BE2C (cell line): ENCODE measurements at regions not wholly inside any gene's neighbourhood (a gene's known extent, or its start where the extent isn't known, plus 50 kb on each side); places are given as distances from the start of the nearest gene placed in this dataset.

Experiments
- DNase-seq: peaks from one replicate; pipeline ENCODE4 v3.0.0-alpha.2; 2020
- H3K27me3 ChIP-seq: fragments of 250-450 bp; sonication (Bioruptor Pico); 2 replicates; pipeline ENCODE4 v1.5.1; 2020; ENCODE audit warnings: mild to moderate bottlenecking
- H3K36me3 ChIP-seq: fragments of 250-450 bp; sonication (Bioruptor Pico); 2 replicates; pipeline ENCODE4 v1.5.1; 2020; ENCODE audit warnings: mild to moderate bottlenecking
- H3K4me1 ChIP-seq: fragments of 250-450 bp; sonication (Bioruptor Pico); 2 replicates; pipeline ENCODE4 v1.5.1; 2020
- H3K4me3 ChIP-seq: 2 replicates; pipeline ENCODE4 v1.5.1; 2011; ENCODE audit warnings: low read depth, low read length
- H3K9me3 ChIP-seq: fragments of 250-450 bp; sonication (Bioruptor Pico); 2 replicates; pipeline ENCODE4 v1.5.1; 2020
- TF ChIP-seq, protein P1 (sequence below): IDR thresholded peaks from 2 replicates; pipeline ENCODE4 v1.5.1; 2012; ENCODE audit warnings: mild to moderate bottlenecking, low read depth, low read length

DNA sequence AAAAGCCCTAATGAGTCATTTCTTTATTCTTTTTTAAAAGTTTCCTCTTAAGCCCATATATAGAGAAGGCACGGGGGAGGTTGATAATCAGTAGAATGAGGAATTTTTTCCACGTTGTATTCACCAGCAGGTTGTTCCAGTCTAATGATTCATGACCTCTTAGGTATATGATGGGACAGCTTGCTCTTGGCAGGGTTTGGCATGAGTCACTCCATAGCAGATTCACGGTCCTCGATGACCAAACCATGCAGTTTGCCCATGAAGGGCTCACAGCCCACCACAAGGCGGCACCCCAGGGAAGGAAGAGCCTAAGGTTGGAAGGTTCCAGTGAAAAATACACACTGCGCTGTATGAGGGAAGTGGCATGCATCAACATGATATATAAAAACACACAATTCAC is 623.8 kb upstream of the DIPK2B start:
- no peak overlapping the region for H3K4me3 ChIP-seq
- H3K27me3 ChIP-seq = no peaks in the 10 kb centered on the region
- TF ChIP-seq, protein P1, sequence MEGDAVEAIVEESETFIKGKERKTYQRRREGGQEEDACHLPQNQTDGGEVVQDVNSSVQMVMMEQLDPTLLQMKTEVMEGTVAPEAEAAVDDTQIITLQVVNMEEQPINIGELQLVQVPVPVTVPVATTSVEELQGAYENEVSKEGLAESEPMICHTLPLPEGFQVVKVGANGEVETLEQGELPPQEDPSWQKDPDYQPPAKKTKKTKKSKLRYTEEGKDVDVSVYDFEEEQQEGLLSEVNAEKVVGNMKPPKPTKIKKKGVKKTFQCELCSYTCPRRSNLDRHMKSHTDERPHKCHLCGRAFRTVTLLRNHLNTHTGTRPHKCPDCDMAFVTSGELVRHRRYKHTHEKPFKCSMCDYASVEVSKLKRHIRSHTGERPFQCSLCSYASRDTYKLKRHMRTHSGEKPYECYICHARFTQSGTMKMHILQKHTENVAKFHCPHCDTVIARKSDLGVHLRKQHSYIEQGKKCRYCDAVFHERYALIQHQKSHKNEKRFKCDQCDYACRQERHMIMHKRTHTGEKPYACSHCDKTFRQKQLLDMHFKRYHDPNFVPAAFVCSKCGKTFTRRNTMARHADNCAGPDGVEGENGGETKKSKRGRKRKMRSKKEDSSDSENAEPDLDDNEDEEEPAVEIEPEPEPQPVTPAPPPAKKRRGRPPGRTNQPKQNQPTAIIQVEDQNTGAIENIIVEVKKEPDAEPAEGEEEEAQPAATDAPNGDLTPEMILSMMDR = no peak
- no peaks in the 10 kb centered on the region for H3K36me3 ChIP-seq
- no peaks in the 10 kb centered on the region for H3K9me3 ChIP-seq
- peak; percentile 10 for DNase-seq
- no peaks in the 10 kb centered on the region for H3K4me1 ChIP-seq

DNA sequence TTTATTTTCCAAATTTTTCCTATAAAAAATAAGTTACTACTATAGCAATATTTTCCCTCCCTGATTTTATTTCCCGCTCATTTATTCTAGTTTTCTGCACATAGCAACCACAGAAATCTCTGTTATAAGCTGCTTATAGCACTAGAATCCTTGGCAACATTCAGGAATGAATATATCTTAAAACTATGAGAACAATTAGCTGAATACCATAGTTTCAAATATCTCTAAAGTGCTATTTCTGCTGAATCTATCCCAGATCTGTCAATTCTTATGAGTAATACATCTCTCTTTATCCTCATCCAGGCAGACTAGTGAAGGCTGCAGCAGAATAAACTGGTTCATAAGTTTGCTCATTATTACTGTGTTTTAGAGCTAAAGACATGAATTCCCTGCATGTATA is 622.9 kb upstream of the DIPK2B start:
- TF ChIP-seq, protein P1 = no peak

DNA sequence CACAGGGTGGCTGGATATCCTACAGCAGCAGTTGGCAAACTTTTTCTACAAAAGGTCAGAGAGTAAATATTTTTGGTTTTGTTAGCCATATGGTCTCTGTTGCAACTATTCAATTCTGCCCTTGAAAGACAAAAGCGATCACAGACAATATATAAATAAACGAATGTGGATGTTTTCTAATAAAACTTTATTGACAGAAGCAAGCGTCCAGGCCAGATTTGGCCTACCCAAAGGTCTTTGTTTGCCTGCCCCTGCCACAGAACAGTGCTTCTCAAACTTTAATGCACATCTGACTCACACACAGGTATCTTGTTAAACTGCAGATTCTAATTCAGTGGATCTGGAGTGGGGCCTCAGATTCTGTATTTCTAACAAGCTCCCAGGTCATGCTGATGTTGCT is 621.4 kb upstream of the DIPK2B start:
- Histone ChIP-seq H3K9me3 (no peaks in the 10 kb centered on the region), H3K4me3 (no peak overlapping the region), H3K27me3 (no peaks in the 10 kb centered on the region), H3K4me1 (no peaks in the 10 kb centered on the region), H3K36me3 (no peaks in the 10 kb centered on the region)
- TF ChIP-seq, protein P1 = no peak
- DNase-seq = no peak

More for the DNA sequence above, 622.9 kb upstream of the DIPK2B start:
- no peaks in the 10 kb centered on the region for H3K36me3 ChIP-seq
- H3K4me3 ChIP-seq = no peak overlapping the region
- no peak for DNase-seq
- H3K9me3 ChIP-seq = no peaks in the 10 kb centered on the region
- no peaks in the 10 kb centered on the region for H3K27me3 ChIP-seq
- no peaks in the 10 kb centered on the region for H3K4me1 ChIP-seq

DNA sequence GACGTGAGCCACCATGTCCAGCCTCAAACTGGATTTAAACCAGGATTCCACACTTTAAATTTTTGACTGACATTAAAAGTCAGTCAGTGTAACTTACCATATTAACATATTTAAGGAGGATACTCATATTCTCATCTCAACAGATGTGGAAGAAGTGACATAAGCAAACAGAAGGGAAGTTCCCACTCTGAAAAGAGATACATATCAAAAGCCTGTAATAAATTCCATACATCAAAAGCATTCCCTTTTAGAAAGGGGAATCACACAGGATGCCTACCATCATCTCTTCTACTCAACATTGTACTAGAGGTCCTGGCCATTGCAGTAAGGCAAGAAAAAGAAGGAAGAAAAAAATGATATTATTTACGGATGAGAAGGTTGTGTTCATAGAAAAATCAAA is 618.2 kb upstream of the DIPK2B start:
- Histone ChIP-seq H3K36me3 (no peaks in the 10 kb centered on the region), H3K9me3 (no peaks in the 10 kb centered on the region), H3K4me1 (no peaks in the 10 kb centered on the region), H3K4me3 (no peak overlapping the region), H3K27me3 (no peaks in the 10 kb centered on the region)
- TF ChIP-seq, protein P1 = no peak
- no peak for DNase-seq

DNA sequence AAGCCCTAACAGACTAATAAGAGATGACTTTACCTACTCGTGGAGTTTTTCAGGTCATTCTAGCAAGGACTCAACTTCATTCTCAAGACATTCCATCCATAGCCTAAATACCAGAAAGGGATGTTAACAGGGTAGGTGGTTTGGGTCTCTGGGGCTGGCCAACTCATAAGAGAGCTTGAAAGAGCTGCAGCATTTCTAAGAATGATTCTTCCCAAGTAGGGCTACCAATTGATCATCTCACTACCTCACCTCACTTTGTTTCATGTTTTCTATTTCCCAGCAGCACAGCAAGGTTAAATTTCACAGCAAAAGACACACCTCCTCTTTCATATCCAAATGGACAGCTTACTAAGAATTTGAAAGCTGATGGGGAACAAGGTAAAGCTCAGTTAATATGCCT is 614.8 kb upstream of the DIPK2B start:
- H3K36me3 ChIP-seq = no peaks in the 10 kb centered on the region
- no peaks in the 10 kb centered on the region for H3K27me3 ChIP-seq
- no peaks in the 10 kb centered on the region for H3K4me1 ChIP-seq
- TF ChIP-seq, protein P1 = no peak
- H3K9me3 ChIP-seq = no peaks in the 10 kb centered on the region
- DNase-seq = no peak
- H3K4me3 ChIP-seq = no peak overlapping the region

DNA sequence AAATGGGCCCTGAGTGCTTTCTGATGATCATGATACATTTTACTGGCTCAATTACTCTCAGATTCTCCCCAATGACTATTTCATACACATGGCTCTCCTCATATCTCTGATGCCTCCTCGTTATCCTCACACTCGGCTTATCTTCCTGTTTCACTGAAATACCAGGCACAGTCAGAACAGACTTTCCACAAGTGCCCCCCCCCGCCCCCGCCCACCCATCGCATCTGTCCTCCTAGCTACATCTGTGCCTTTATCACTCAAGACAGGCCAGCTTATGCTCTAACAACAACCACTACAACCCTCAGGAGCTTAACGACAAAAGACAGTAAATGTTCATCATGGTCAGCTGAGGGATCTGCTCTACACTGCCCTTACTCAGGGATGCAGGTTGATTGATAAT is 610.6 kb upstream of the DIPK2B start:
- Histone ChIP-seq H3K4me1 (no peaks in the 10 kb centered on the region), H3K4me3 (no peak overlapping the region), H3K27me3 (no peaks in the 10 kb centered on the region), H3K36me3 (no peaks in the 10 kb centered on the region), H3K9me3 (no peaks in the 10 kb centered on the region)
- DNase-seq = no peak
- TF ChIP-seq, protein P1 = no peak
